Stimulated activated naive CD8-positive, alpha-beta T cell treated with anti-CD3 and anti-CD28 coated beads, Interleukin-15, Interleukin-2, amounts not matched to agents 100 ng/mL and 50 ng/mL, for 24 hours (primary cell): ENCODE measurements at regions not wholly inside any gene's neighbourhood (a gene's known extent, or its start where the extent isn't known, plus 50 kb on each side); places are given as distances from the start of the nearest gene placed in this dataset.
"Not testable (repeated sequence)": the region's sequence is repeated elsewhere in the genome, so short reads cannot be mapped to it uniquely, and the experiment has no call there.

Source experiments
- H3K27ac Mint-ChIP-seq: one replicate; pipeline ENCODE4 v1.8.0; 2021; ENCODE audit warnings: mild to moderate bottlenecking, mixed read lengths
- H3K27me3 Mint-ChIP-seq: one replicate; pipeline ENCODE4 v1.8.0; 2021; ENCODE audit warnings: mixed read lengths
- H3K36me3 Mint-ChIP-seq: one replicate; pipeline ENCODE4 v1.8.0; 2021; ENCODE audit warnings: low read depth, mixed read lengths
- H3K4me1 Mint-ChIP-seq: one replicate; pipeline ENCODE4 v1.8.0; 2021; ENCODE audit warnings: low read depth, mixed read lengths
- H3K4me3 Mint-ChIP-seq: one replicate; pipeline ENCODE4 v1.8.0; 2021; ENCODE audit warnings: mild to moderate bottlenecking, mixed read lengths
- H3K9me3 Mint-ChIP-seq: one replicate; pipeline ENCODE4 v1.8.0; 2021; ENCODE audit warnings: mixed read lengths

DNA sequence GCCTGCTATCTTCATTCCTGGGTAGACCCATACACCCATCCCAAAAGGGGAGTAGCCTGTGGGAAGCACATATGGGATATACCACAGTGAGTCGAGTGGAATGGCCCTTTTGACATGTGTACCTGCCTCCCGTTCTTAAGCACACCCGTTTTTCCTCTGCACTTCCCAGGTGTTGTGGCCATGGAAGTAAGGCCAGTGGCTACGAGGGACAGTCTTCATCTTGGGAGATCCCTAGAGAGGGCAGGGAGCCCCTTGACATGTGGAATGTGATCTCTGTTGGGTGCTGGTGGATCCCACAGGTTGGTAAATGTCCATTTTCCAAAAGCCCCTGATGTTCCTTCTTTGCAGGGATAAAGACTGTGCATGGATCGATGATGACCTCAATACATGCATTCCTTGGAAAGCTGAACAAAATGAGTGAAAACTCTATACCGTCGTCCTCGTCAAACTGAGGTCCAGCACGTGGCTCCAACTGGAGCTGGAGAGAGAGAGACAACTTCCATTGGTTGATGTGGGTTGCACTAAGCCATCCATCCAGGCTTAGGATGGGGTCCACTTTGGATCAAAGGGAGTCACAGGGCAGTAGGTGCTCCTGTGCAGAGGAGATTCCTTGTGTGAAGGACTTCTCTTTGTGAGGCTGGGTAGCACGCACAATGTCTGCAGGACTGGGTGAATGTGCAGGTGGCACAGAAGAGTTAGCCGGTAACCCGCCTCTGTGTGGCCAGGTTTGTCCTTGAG lies 136.8 kb downstream of the SNRPN start:
- H3K27ac Mint-ChIP-seq: no peak overlapping the region
- H3K4me1 Mint-ChIP-seq: no peaks in the 10 kb centered on the region
- H3K27me3 Mint-ChIP-seq: no peaks in the 10 kb centered on the region
- H3K9me3 Mint-ChIP-seq: peaks cover 49% of the 10 kb centered on the region
- peaks cover 97% of the 10 kb centered on the region for H3K36me3 Mint-ChIP-seq
- H3K4me3 Mint-ChIP-seq: no peak overlapping the region

DNA sequence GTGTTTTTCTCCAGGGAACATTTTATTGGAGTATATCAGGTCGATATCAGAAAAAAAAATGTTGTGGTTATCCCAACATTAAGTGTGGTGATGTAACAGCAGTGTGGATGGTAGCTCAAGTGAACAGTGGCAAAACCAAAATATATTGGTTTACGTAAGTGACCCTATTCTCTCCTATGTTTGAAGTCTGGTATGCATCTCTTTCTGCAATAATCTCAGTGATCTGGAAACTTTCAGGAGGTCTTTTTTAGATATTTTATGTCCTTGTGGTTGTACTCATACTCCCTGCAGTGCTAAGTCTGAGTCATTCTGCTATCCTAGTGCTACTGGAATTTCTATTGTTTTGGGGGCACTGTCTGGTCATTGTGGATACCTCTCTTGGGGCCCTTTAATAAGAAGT lies 137.9 kb downstream of the SNRPN start:
- Mint-ChIP-seq H3K36me3 (peaks cover 97% of the 10 kb centered on the region), H3K27ac (no peak overlapping the region), H3K27me3 (no peaks in the 10 kb centered on the region), H3K4me1 (no peaks in the 10 kb centered on the region), H3K4me3 (no peak overlapping the region), H3K9me3 (peaks cover 50% of the 10 kb centered on the region)

DNA sequence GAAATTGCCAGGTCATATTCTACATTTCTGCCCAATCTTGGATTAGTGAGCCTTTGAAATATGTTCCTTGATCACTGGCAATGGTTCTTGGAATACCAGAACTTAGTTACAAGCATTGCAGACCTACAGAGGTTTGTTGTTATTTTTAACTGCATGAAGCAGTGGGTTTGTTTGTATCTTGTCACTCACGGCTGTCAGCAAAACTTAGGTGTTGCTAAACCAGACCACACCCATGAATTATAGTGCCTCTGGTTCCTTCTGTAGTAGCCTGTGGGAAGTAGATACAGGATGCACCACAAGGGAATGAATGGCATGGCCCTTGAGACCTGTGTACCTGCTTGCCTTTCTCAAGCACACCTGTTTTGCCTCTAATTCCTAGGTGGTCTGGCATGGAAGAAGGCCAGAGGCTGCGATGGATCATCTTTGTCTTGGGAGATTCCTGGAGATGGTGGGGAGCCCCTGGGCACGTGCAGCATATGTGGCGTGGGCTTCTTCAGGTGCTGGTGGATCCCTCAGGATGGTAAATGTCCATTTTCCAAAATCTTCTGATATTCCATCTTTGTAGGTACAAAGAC lies 138.8 kb downstream of the SNRPN start:
- Mint-ChIP-seq H3K36me3 (peaks cover 95% of the 10 kb centered on the region), H3K9me3 (peaks cover 45% of the 10 kb centered on the region), H3K27me3 (no peaks in the 10 kb centered on the region)

DNA sequence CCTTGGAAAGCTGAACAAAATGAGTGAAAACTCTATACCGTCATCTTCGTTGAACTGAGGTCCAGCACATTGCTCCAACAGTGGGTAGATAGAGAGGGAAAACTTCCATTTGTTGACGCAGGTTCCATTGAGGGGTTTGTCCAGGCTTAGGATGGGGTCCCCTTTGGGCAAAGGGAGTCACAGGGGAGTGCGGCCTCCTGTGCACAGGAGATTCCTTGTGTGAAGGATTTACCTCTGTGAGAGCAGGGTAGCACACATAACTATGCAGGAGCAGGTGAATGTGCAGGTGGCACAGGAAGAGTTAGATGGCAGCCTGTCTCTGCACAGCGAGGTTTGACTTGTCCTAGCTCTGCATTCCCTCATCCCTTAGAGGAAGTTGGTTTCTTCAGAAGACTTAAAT lies 139.3 kb downstream of the SNRPN start:
- H3K9me3 Mint-ChIP-seq: peaks cover 42% of the 10 kb centered on the region
- H3K36me3 Mint-ChIP-seq: peaks cover 95% of the 10 kb centered on the region
- H3K27ac Mint-ChIP-seq: no peak overlapping the region
- H3K27me3 Mint-ChIP-seq: no peaks in the 10 kb centered on the region
- no peaks in the 10 kb centered on the region for H3K4me1 Mint-ChIP-seq
- no peak overlapping the region for H3K4me3 Mint-ChIP-seq

More for the DNA sequence above, 138.8 kb downstream of the SNRPN start:
- no peak overlapping the region for H3K27ac Mint-ChIP-seq
- no peaks in the 10 kb centered on the region for H3K4me1 Mint-ChIP-seq
- no peak overlapping the region for H3K4me3 Mint-ChIP-seq

DNA sequence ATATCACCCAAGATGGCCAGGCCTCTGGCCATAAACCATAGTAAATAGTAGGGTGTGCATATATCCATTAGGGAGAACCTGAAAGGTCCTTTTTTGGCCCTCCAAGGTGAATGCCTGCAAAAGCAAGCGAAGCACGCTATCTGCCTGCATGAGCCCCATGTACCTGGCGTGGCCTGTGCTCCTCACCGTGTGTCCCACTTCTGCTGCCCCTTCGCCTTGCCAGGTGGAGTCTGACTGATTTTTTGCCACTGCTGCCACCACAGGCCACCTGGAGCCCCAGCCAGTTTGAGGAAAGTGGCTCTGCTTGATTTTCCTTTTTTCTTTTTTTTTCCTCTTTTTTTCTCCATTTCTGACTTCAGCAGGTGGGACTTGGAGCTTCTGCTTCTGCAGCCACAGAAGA lies 139.7 kb downstream of the SNRPN start:
- H3K36me3 Mint-ChIP-seq: peaks cover 95% of the 10 kb centered on the region
- H3K27me3 Mint-ChIP-seq: no peaks in the 10 kb centered on the region
- H3K4me1 Mint-ChIP-seq: no peaks in the 10 kb centered on the region
- peaks cover 47% of the 10 kb centered on the region for H3K9me3 Mint-ChIP-seq
- H3K27ac Mint-ChIP-seq: no peak overlapping the region
- no peak overlapping the region for H3K4me3 Mint-ChIP-seq

DNA sequence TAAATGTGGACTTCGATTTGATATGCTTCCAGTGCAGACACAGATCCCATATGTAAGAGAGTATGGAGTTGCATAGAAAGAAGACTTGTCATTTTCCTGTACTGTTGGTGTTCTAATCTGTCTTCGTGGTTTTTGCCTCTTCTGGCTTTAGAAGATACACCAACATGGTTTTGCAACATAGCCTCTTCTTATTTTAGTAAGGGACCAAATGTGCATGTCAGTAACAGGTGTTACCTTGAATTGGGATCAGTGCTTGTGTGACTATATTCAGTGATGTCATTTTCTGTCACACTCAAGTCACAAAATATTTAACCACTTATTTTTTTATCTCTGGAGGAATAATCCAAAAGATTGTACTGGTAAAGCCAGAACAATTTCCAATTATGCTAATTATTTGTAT lies 140.4 kb downstream of the SNRPN start:
- Mint-ChIP-seq H3K27me3 (no peaks in the 10 kb centered on the region), H3K4me3 (no peak overlapping the region), H3K4me1 (no peaks in the 10 kb centered on the region), H3K9me3 (peaks cover 48% of the 10 kb centered on the region), H3K36me3 (peaks cover 93% of the 10 kb centered on the region), H3K27ac (no peak overlapping the region)

DNA sequence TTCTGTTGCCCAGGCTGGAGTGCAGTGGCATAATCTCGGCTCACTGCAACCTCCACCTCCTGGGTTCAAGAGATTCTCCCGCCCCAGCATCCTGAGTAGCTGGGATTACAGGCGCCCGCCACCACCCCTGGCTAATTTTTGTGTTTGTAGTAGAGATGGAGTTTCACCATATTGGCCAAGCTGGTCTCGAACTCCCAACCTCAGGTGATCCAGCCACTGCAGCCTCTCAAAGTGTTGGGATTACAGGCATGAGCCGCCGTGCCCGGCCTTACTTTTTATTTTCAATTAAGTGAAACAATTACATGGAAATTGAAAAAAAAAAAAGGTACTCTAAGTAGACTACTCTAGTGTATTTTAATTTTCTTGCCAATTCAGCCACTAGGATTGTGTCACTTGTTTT lies 145.2 kb downstream of the SNRPN start:
- H3K27ac Mint-ChIP-seq, H3K27me3 Mint-ChIP-seq, H3K4me3 Mint-ChIP-seq, H3K4me1 Mint-ChIP-seq: not testable (repeated sequence)
- Mint-ChIP-seq H3K36me3 (peaks cover 77% of the 10 kb centered on the region), H3K9me3 (peaks cover 30% of the 10 kb centered on the region)

DNA sequence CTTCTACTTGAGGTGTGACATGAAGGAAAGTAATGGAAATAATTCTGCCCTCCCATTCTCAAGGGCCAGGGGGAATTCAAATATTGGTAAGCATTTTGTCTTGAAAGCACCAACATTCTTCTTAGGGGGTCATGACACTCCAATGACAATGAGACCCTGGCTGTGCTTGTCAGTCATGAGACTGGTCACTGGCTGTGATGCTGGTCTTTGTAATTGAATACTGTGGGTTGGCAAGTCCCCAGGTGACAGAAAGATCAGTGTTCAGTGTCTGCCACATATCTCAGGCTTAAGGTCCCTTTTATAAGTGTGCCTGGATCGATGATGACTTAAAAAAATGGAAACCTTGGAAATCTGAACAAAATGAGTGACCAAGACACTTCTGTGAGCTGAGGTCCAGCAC lies 151.4 kb downstream of the SNRPN start:
- Mint-ChIP-seq H3K27ac (no peak overlapping the region), H3K27me3 (no peaks in the 10 kb centered on the region), H3K4me3 (no peak overlapping the region), H3K4me1 (no peaks in the 10 kb centered on the region), H3K9me3 (peaks cover 42% of the 10 kb centered on the region), H3K36me3 (peaks cover 90% of the 10 kb centered on the region)

DNA sequence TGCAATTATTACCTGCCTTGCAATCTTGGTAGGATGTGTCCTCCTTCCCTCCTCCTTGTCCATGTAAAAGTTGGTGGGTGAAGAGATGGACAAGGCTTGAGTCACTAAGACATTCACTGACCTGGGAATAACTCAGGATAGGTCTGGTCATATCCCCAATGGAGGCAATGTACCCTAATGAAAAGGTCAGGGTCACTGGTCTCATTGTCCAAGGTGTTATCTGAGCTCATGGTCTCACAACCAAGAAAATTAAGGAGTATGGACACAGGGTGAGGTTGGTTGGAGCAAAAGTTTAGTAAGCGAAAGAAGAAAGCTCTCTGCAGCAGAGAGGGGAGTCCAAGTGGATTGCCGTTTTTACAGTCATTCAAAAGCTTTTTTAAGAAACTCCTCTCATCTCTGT lies 179.0 kb downstream of the SNRPN start:
- Mint-ChIP-seq H3K27me3 (no peaks in the 10 kb centered on the region), H3K4me1 (no peaks in the 10 kb centered on the region), H3K4me3 (no peak overlapping the region), H3K9me3 (peaks cover 27% of the 10 kb centered on the region), H3K27ac (no peak overlapping the region), H3K36me3 (peaks cover 14% of the 10 kb centered on the region)

DNA sequence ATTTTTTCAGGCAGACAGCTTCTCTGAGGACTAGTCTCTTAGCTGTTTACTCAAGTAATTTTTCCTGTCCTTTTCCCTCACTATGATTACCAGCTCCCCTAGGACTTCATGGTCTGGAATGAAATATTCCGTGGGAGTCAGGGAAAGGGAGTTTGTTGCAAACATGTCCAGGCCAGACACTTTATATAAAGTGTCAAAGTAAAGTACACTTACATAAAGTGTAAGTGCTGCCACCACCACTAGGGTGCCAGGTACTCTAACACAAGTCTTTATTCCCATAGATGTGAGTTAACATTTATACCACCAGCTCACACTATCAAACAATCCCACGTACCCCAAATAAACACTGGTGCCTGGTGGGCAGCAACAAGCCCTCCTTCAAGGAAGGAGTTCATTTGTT lies 179.8 kb downstream of the SNRPN start:
- Mint-ChIP-seq H3K4me1 (no peaks in the 10 kb centered on the region), H3K4me3 (no peak overlapping the region), H3K9me3 (peaks cover 29% of the 10 kb centered on the region), H3K36me3 (peaks cover 13% of the 10 kb centered on the region), H3K27me3 (no peaks in the 10 kb centered on the region), H3K27ac (no peak overlapping the region)

DNA sequence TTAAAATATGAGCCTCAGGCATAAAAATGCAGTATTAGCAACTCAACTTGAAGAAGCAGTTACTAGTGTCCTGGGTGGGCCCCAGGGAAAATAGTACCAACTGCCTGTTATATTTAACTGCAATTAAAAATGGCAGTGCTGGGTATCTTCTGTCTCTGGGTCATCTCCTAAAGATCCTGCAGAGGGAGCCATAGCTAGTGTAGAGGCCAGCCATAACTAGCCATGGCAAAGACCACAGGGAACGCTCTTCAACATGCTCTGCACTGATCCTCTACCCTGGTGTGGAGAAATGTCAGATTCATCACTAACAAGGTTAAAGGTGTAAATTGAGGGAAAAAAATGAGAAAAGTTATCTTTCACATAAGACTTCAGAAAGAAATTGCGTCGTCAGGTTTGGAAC lies 181.3 kb downstream of the SNRPN start:
- peaks cover 6% of the 10 kb centered on the region for H3K36me3 Mint-ChIP-seq
- H3K27me3 Mint-ChIP-seq: no peaks in the 10 kb centered on the region
- peaks cover 27% of the 10 kb centered on the region for H3K9me3 Mint-ChIP-seq
- H3K27ac Mint-ChIP-seq: no peak overlapping the region
- no peak overlapping the region for H3K4me3 Mint-ChIP-seq
- no peaks in the 10 kb centered on the region for H3K4me1 Mint-ChIP-seq

DNA sequence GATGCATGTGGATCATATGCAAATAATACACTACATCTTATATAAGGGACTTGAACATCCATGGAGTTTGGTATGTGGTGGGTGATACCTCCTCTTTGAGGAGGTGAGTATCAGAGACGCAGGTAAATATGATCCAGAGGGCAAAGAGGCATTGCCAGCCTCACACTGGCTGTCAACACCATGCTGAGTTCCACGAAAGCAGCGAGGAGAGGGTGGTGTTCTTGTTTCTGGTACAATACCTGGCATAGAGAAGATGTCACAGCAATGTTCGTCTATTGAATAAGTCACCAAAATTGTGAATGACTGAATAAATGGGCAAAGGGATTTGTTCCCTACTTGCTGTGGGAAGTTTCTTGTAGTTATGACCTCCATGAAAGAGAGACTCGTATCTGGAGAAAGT lies 182.2 kb downstream of the SNRPN start:
- Mint-ChIP-seq H3K4me1 (no peaks in the 10 kb centered on the region), H3K9me3 (peaks cover 25% of the 10 kb centered on the region), H3K27me3 (no peaks in the 10 kb centered on the region), H3K27ac (no peak overlapping the region), H3K36me3 (no peaks in the 10 kb centered on the region), H3K4me3 (no peak overlapping the region)

DNA sequence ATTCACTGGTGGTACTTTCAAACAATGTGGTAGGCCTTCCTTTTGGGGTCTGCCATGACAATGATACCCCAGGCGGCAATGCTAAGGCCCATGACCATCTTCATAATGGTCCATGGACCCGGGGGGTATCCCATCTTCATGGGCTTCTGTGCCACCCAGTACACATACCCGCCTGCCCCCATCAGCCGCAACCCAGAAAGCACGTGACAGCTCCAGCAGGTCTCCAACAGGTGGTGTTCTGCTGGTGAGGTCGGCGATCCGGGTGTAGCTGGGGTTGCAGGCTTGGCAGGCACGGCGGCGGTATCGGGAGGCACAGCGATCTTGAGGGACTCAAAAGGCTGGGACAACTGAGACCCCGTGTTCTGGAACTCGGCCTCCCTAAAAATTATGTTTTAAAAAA lies 214.5 kb downstream of the SNRPN start:
- H3K36me3 Mint-ChIP-seq: peaks cover under 1% of the 10 kb centered on the region

DNA sequence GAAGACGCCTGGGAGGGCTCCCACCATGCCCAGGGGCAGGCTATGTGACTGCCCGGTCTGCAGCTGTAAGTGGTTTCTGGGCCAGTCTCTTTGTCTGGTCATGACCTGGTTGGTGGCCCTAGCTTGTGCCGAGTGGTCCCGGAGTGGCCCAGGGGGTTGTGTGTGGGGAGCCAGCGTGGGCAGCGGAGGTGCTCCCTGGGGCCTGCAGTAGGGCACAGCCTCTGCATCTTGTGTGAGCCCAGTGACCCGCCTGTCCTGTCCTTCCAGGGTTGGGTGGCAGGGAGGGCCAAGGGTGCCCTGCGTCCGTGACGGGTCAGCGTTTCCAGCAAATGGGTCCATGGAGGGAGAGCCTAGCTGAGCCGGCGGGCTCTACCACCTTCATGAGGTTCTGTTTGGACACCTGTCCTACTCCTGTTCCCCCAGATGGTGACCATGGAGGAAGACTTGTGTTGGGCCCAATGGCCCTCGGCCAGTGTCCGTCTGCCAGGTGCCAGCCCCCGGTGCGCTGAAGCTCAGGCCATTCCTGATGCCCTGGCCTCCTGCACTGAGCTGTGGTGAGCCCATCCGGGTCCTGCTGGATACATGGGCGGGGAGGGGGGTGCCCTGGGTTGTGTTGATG lies 215.4 kb downstream of the SNRPN start:
- Mint-ChIP-seq H3K36me3 (peaks cover 5% of the 10 kb centered on the region), H3K9me3 (peaks cover 7% of the 10 kb centered on the region), H3K27me3 (no peaks in the 10 kb centered on the region), H3K4me1 (no peaks in the 10 kb centered on the region), H3K27ac (no peak overlapping the region), H3K4me3 (no peak overlapping the region)

More for the DNA sequence above, 214.5 kb downstream of the SNRPN start:
- H3K27ac Mint-ChIP-seq: no peak overlapping the region
- H3K9me3 Mint-ChIP-seq: peaks cover under 1% of the 10 kb centered on the region
- H3K27me3 Mint-ChIP-seq: no peaks in the 10 kb centered on the region
- H3K4me1 Mint-ChIP-seq: no peaks in the 10 kb centered on the region
- H3K4me3 Mint-ChIP-seq: no peak overlapping the region

DNA sequence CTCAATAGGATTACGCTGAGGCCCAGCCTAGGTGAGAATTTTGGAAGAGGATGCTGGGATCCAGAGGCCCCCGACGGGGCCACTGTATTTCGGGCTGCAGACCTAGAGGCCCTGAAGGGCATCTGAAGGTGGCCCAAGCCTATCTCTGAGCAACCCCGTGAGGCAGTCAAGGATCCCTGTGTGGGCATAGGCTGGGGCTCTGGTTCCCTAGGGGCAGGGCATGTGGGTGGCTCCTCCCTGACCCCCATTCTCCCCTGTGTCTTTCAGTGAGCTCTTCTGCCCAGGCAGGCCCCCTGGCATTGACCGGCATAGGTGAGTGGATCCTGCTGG lies 216.0 kb downstream of the SNRPN start:
- Mint-ChIP-seq H3K4me3 (no peak overlapping the region), H3K27ac (no peak overlapping the region), H3K36me3 (peaks cover 5% of the 10 kb centered on the region), H3K4me1 (no peaks in the 10 kb centered on the region), H3K9me3 (peaks cover 7% of the 10 kb centered on the region), H3K27me3 (no peaks in the 10 kb centered on the region)
